ENCODE measurements at regions not wholly inside any gene's neighbourhood (a gene's known extent, or its start where the extent isn't known, plus 50 kb on each side); places are given as distances from the start of the nearest gene placed in this dataset.
"Not testable (repeated sequence)": the region's sequence is repeated elsewhere in the genome, so short reads cannot be mapped to it uniquely, and the experiment has no call there.

- no peak for DNase-seq (ENCODE audit: extremely low read depth, low read depth, low spot score)
These were observed 317.5 kb downstream of the TLE1 start for GRCh38 chr9:81371824-81372223.

- DNase-seq (ENCODE audit: extremely low read depth, low read depth, low spot score): no peak
These were observed 318.7 kb downstream of the TLE1 start for GRCh38 chr9:81370650-81371049.

- DNase-seq (ENCODE audit: extremely low read depth, low read depth, low spot score): no peak
These were observed 319.3 kb downstream of the TLE1 start for GRCh38 chr9:81370096-81370495.

GRCh38 chr9:81369121-81369520 is 320.2 kb downstream of the TLE1 start:
- DNase-seq (ENCODE audit: extremely low read depth, low read depth, low spot score): no peak

GRCh38 chr9:81363916-81364480 is 325.3 kb downstream of the TLE1 start:
- no peak for DNase-seq (ENCODE audit: extremely low read depth, low read depth, low spot score)

- no peak for DNase-seq (ENCODE audit: extremely low read depth, low read depth, low spot score)
These were observed 328.1 kb downstream of the TLE1 start for GRCh38 chr9:81361296-81361695.

- no peak for DNase-seq (ENCODE audit: extremely low read depth, low read depth, low spot score)
These were observed 338.2 kb downstream of the TLE1 start for GRCh38 chr9:81351166-81351565.

- no peak for DNase-seq (ENCODE audit: extremely low read depth, low read depth, low spot score)
These were observed 345.0 kb downstream of the TLE1 start for GRCh38 chr9:81344366-81344765.

- no peak for DNase-seq (ENCODE audit: extremely low read depth, low read depth, low spot score)
These were observed 353.4 kb downstream of the TLE1 start for GRCh38 chr9:81335879-81336421.

- DNase-seq (ENCODE audit: extremely low read depth, low read depth, low spot score): no peak
These were observed 367.8 kb downstream of the TLE1 start for GRCh38 chr9:81321551-81321950.

- DNase-seq (ENCODE audit: extremely low read depth, low read depth, low spot score): no peak
These were observed 368.4 kb downstream of the TLE1 start for GRCh38 chr9:81320909-81321482.

GRCh38 chr9:81318571-81318970 is 370.8 kb downstream of the TLE1 start:
- no peak for DNase-seq (ENCODE audit: extremely low read depth, low read depth, low spot score)

GRCh38 chr9:81317939-81318338 is 371.4 kb downstream of the TLE1 start:
- no peak for DNase-seq (ENCODE audit: extremely low read depth, low read depth, low spot score)

GRCh38 chr9:81317223-81317622 is 372.1 kb downstream of the TLE1 start:
- DNase-seq (ENCODE audit: extremely low read depth, low read depth, low spot score): no peak

- DNase-seq (ENCODE audit: extremely low read depth, low read depth, low spot score): no peak
These were observed 374.9 kb downstream of the TLE1 start for GRCh38 chr9:81314490-81314889.

- DNase-seq (ENCODE audit: extremely low read depth, low read depth, low spot score): no peak
These were observed 375.5 kb downstream of the TLE1 start for GRCh38 chr9:81313877-81314276.

GRCh38 chr9:81312346-81312745 is 377.0 kb downstream of the TLE1 start:
- DNase-seq (ENCODE audit: extremely low read depth, low read depth, low spot score): no peak

GRCh38 chr9:81308404-81308803 is 380.9 kb downstream of the TLE1 start:
- no peak for DNase-seq (ENCODE audit: extremely low read depth, low read depth, low spot score)

- DNase-seq (ENCODE audit: extremely low read depth, low read depth, low spot score): not testable (repeated sequence)
These were observed 381.6 kb downstream of the TLE1 start for GRCh38 chr9:81307791-81308190.

GRCh38 chr9:81305561-81306182 is 383.7 kb downstream of the TLE1 start:
- DNase-seq (ENCODE audit: extremely low read depth, low read depth, low spot score): no peak

GRCh38 chr9:81303658-81304057 is 385.7 kb downstream of the TLE1 start:
- no peak for DNase-seq (ENCODE audit: extremely low read depth, low read depth, low spot score)

GRCh38 chr9:81293651-81294050 is 395.7 kb downstream of the TLE1 start:
- DNase-seq (ENCODE audit: extremely low read depth, low read depth, low spot score): no peak

All from glomerular endothelial cell (primary cell).